Urothelium cell line (cell line): ENCODE measurements at regions not wholly inside any gene's neighbourhood (a gene's known extent, or its start where the extent isn't known, plus 50 kb on each side); places are given as distances from the start of the nearest gene placed in this dataset.
"Not testable (repeated sequence)": the region's sequence is repeated elsewhere in the genome, so short reads cannot be mapped to it uniquely, and the experiment has no call there.

Experiments
- DNase-seq: peaks from one replicate; pipeline ENCODE4 v3.0.0; 2011; ENCODE audit warnings: low spot score, mixed read lengths
- FAIRE-seq: peaks from 2 replicates; lab custom pipeline; 2011; peaks lifted over from hg19 to GRCh38; lab: Jason Lieb, UNC

GRCh38 chr16:62261760-62262159, 225.5 kb upstream of the CDH8 start:
- FAIRE-seq, result no peak

DNA sequence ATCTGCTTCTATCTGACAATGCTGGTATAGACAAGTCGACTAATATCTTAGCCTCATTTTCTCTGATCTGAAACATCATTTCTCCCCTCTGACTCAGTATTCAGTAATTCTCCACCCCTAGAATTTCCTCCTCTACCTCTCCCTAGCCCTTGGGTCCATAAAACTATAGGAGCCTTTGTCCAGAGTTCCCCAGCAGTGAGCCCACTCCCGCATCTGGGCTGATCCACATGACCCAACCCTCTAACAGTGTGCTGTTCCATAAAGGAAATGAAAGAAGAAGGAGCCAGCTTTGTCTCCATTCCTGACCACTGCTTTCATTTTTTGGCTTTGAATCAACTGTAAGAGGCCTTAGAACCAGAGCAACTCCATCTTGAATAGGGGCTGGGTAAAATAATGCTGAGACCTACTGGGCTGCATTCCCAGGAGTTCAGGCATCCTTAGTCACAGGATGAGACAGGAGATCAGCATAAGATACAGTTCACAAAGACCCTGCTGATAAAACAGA, 222.7 kb upstream of the CDH8 start:
- DNase-seq, FAIRE-seq: not testable (repeated sequence)

More at GRCh38 chr16:62261760-62262159, 225.5 kb upstream of the CDH8 start:
- DNase-seq, result no peak

DNA sequence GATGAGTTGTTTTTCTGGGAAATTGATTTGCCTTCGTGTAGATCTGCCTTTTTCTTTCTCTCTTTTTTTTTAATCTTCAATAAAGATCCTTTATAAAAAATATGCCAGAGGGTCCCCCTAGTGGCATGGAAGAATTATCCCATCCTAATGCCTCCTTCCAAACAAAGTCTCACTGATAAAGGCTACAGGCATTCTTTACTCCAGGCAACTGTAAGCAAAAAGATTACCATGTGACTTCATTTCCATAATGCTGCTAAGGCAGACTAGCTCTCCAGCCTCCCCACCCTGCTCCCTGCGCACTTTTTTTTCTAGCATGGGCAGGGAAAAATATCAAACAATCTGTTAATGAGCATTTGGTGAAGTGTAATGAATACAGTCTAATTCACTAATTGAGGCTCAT, 220.2 kb upstream of the CDH8 start:
- DNase-seq (peak; percentile 10), FAIRE-seq (no peak)

DNA sequence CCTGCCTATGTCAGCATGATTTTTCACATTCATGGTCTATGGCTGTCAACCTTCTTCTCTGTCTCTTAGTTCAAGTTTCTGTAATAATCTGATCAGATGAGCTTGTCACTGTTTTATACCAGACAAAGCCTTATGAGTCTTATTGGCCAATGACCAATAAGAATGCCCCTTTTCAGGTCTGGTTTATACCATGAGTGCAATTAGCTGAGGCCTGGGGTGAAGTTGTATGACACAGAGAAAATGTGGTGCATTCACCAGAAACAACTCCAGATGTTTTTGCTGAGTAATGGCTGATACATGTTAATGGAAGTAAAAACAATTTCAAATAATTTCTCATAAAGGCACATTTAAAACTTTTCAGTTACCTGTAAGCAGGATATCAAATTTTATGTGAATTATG, 218.6 kb upstream of the CDH8 start:
- DNase-seq, result no peak
- FAIRE-seq, result no peak

DNA sequence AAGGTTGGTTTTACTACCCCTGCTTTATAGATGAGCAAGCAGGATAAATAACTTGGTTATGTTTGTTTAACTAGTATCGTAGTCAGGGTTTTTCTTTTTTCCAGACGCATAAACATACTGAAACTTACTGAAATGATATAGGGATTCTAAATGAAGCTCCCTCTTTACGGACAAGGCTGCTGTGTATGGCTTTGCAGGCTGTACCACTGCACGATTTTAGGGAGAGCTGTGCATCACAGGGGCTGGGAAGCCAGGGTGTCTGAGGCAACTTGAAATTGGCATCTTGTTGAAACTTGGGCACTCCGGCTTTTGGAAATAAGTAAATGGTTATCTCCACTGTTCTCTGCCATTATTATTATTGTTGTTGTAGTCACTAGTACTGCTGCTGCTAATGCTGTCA, 218.1 kb upstream of the CDH8 start:
- DNase-seq, result no peak
- no peak for FAIRE-seq

GRCh38 chr16:62253966-62254365, 217.7 kb upstream of the CDH8 start:
- no peak for DNase-seq
- FAIRE-seq, result no peak

GRCh38 chr16:62249069-62249468, 212.8 kb upstream of the CDH8 start:
- DNase-seq, result no peak
- FAIRE-seq, result no peak

DNA sequence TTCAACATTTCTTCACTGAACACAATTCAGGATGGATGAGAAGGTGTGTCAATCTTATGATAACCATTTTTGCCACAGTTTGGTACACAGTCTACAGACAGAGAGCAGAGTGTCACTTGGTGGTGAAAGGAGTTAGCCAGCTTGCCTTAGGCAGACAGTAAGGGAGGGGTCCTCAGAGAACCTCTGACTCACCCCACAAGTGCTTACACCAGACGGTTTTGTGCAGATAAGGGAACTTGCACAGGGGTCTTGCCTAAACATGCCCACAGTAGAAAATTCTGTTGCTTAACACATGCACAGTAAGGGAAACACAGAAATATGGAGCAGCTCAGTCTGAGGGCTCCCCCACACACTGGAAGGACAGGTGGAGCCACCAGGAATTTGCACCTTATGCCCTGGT, 204.5 kb upstream of the CDH8 start:
- DNase-seq (no peak), FAIRE-seq (no peak)

DNA sequence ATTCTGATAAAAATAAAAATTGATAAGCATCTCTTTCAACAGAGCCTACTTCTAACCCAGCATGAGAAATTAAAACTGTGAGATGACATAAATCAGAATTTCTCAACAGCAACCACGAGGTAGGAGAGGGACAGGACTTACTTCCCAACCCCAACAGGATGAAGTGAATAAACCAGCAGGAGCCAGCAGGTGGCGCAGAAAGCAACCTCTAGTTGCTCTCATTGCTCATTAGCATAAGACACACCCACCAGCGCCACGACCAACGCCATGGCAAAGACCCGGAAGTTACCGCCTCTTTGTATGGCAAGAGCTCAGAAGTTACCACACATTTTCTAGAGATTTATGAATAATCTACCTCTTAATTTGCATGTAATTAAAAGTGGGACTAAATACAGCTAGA, 189.4 kb upstream of the CDH8 start:
- DNase-seq, result peak; percentile 42
- FAIRE-seq, result no peak

GRCh38 chr16:62224646-62225209, 188.5 kb upstream of the CDH8 start:
- FAIRE-seq, result no peak
- DNase-seq, result no peak

GRCh38 chr16:62216837-62217236, 180.6 kb upstream of the CDH8 start:
- FAIRE-seq, result no peak

GRCh38 chr16:62213763-62214162, 177.5 kb upstream of the CDH8 start:
- no peak for FAIRE-seq
- no peak for DNase-seq

More at GRCh38 chr16:62216837-62217236, 180.6 kb upstream of the CDH8 start:
- no peak for DNase-seq

- FAIRE-seq (no peak), DNase-seq (no peak)
Measured at GRCh38 chr16:62208934-62209333, 172.7 kb upstream of the CDH8 start.

DNA sequence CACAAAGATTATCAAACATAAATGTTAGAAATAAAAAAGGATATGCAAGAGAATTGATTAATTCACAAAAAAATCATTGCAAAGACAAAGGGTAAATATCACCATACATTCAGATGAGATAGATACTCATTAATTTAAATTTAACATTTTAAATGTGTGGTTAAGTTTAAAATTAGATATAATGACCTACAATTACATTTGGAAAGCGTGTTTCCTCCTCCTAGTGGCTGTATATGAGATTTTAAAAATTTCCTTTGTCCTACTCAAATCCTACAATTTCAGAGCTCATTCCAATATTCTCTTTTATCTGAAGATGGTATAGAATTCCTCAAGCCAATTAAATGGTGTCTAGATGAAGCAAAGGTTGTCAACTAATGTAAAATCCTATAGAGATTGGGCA, 169.2 kb upstream of the CDH8 start:
- no peak for FAIRE-seq
- no peak for DNase-seq

DNA sequence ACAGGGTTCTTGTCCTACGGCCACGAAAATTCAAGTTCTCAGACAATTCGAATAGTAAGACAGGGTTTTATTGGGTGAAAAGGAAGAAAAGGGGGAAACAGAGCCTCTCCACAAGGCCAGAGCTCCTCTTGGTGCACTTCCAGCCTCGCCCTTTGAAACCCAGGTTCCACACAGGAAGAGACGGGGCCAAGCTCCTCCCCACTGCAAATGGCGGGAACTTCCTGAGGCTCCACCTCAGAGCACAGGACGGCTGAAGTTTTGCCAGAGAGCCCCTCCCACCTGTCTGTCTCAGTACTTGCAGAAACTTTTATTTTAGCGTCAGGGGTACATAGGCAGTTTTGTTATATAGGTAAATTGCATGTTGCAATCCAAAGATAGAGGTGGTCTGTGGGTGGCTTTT, 165.7 kb upstream of the CDH8 start:
- FAIRE-seq (no peak), DNase-seq (no peak)

GRCh38 chr16:62194828-62195227, 158.6 kb upstream of the CDH8 start:
- DNase-seq (peak; percentile 6), FAIRE-seq (no peak)

DNA sequence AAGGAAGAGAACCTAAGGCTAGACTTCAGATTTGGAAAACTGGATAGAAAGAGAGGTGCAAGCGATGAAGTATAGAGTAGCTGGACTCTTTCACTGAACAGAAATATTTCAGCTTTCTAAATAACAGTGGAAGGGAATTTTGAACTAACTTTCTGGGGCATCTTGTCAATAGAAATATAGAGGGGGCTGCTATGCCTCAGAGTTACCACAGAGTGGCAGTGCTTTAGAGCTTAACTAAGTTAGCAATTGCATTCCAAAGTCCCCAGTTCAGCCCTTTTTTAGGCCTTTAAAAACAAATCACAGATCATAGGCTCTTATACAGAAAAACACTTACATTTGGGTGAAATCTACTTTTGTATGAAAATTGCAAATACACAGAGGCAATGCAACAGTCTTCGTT, 154.2 kb upstream of the CDH8 start:
- FAIRE-seq, result no peak

GRCh38 chr16:62177351-62178203, 141.3 kb upstream of the CDH8 start:
- no peak for FAIRE-seq
- DNase-seq, result no peak

More for the DNA sequence above, 154.2 kb upstream of the CDH8 start:
- DNase-seq, result peak; percentile 23

GRCh38 chr16:62170642-62171041, 134.4 kb upstream of the CDH8 start:
- FAIRE-seq (no peak), DNase-seq (no peak)

DNA sequence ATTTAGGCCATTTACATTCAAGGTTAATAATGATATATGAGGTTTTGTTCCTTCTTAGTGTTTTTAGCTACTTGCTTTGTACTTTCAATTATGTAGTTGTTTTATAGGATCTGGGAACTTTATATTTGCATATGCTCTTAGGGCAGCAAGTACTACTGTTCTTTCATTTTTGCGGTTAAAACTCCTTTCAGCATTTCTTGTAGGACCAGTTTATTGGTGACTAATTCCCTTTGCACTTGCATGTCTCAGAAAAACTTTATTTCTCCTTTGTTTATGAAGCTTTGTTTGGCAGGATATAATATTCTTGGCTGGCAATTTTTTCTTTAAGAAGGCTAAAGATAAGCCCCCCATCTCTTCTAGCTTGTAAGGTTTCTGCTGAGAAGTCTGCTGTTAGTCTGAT, 131.3 kb upstream of the CDH8 start:
- FAIRE-seq (no peak), DNase-seq (no peak)

DNA sequence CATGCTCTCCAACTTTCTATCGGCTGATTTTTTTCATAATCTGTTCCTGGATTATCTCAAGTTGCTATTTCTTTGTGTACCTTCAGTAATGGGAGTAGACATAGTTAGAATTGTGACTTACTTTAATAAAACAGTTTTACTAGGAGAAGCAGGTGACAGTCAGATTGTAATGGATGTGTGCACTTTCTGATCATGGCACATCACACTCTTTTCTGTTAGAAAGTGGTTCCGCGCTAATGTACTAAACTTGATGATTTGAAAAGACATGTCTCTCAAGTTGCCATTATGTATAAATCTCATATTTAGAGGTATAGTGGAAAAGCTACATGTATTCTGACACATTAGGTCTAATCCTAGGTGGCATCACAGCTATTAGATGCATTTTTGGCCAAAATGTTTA, 121.3 kb upstream of the CDH8 start:
- DNase-seq, result no peak
- FAIRE-seq, result no peak

- FAIRE-seq (no peak), DNase-seq (no peak)
Measured at GRCh38 chr16:62156971-62157370, 120.7 kb upstream of the CDH8 start.
